Tongue (tissue), 1 donor: ENCODE measurements at regions not wholly inside any gene's neighbourhood (a gene's known extent, or its start where the extent isn't known, plus 50 kb on each side); places are given as distances from the start of the nearest gene placed in this dataset.
"Not testable (repeated sequence)": the region's sequence is repeated elsewhere in the genome, so short reads cannot be mapped to it uniquely, and the experiment has no call there.

Experiments
- DNase-seq: peaks from one replicate; pipeline ENCODE4 v3.0.0-alpha.2; 2015

- no peak for DNase-seq
Observed at GRCh38 chr6:84926189-84927155, 162.1 kb upstream of the TBX18 start.

- DNase-seq = no peak
Observed at GRCh38 chr6:84921891-84922290, 157.5 kb upstream of the TBX18 start.

DNA sequence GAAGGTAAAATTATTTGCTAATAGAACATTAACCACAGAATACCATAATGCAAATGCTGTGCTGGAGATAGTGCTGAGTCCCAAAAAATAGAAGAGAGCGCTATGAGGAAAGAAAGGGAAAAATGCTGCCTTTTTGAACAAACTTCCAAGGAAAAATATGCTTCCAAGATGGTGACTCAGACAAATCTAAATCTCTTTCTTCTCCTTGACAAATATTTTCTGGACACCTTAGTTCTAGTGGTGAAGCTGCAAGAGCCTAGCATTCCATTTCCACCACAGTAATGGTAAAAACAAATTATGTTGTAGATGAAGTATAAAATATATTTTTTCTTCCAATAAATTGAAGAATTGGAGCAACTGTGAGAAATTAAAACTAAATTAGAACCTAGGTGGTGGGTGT lies 155.6 kb upstream of the TBX18 start:
- no peak for DNase-seq

DNA sequence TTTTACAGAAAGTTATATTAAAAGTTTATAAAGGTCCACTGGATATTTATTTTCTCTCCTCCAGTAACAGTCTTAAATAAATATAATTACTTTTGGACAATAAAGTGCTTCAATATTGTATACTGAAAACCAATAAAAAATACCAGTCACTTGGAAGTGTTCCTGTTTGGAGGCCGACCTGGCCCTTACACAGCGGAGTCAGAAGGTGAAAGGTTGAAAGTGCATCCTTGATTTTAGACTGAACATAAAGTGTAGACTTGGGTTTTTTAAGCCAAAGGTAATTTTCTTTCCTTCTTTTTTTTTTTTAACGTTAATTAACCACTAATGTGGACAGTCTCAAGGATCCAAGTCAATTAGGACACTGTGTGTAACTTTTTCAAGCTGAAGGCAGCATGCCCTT lies 152.3 kb upstream of the TBX18 start:
- DNase-seq = no peak

- DNase-seq = no peak
Observed at GRCh38 chr6:84912472-84913322, 148.3 kb upstream of the TBX18 start.

- no peak for DNase-seq
Observed at GRCh38 chr6:84910906-84911607, 146.7 kb upstream of the TBX18 start.

GRCh38 chr6:84908304-84908904 lies 144.0 kb upstream of the TBX18 start:
- no peak for DNase-seq

GRCh38 chr6:84906514-84906913 lies 142.1 kb upstream of the TBX18 start:
- DNase-seq = no peak

DNA sequence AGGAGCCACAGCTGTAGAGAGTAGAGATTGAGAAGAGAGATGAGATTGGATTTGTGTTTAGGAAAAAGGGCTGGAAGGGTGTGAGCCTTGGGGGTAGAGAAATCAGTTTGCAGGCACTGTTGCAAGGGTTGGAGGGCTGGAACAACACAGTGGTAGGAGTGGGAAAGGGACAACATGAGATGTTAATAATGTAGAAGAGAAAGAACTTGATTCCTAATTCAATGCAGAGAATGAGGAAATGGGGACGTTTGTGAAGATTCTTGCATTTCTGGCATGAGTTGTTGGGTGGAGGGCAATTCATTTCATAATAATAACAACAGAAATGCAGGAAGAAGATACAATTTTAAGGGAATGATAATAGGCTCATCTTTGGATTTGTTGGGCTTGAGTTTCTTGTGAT lies 141.4 kb upstream of the TBX18 start:
- DNase-seq = no peak

GRCh38 chr6:84902354-84902928 lies 138.0 kb upstream of the TBX18 start:
- no peak for DNase-seq

- DNase-seq = no peak
Observed at GRCh38 chr6:84897988-84898594, 133.7 kb upstream of the TBX18 start.

DNA sequence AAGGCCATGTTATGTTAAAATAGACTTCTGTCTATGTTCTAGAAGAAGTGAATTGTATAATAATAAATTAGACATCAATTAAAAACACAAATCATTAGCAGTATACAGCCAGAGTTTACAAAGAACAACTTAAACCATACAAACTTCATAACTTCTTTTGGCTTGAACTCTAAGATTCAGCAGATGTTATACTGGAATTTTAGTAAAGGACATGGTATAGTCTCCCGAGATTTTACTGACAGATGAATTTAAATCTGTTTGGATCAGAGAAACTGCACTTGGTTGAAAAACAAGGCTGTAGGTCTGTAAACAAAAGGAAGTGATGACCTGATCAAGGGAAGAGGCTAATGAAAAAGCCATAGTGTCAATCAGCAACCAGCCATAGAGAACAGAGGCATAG lies 132.6 kb upstream of the TBX18 start:
- no peak for DNase-seq

- no peak for DNase-seq
Observed at GRCh38 chr6:84892671-84893070, 128.3 kb upstream of the TBX18 start.

- peak; percentile 17 for DNase-seq
Observed at GRCh38 chr6:84882768-84883766, 118.7 kb upstream of the TBX18 start.

- not testable (repeated sequence) for DNase-seq
Observed at GRCh38 chr6:84879385-84879784, 115.0 kb upstream of the TBX18 start.

DNA sequence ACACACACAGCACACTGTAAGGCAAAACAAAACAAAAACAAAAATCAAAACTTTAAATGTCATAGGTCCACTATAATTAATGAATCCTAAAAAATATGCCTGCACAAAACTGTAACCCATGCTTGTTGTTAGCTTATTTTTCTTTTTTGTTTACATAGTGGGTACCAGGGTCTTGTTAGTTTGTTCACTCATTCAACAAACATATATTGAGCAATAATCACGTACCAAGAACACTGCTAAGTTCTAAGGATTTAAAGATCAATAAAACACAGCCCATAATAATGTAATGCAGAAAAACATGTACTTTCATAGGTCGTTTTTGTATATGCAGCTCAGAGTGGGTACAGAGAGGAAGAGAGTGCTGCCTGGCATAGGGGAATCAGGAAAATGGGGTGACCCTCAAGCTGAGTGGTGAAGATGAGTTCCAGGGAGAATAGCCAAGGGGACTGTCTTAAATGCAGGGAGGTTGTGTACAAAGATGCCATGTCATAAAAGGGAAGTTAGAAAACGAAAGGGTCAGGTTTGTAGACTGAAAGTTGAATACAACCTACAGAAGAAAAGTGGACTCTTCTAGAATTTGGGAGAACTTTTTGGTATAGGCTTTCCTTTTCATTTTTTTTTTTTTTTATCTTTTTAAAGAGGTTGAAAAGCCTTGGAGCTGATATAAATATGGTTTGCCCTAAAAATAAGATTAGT lies 113.3 kb upstream of the TBX18 start:
- DNase-seq = no peak

DNA sequence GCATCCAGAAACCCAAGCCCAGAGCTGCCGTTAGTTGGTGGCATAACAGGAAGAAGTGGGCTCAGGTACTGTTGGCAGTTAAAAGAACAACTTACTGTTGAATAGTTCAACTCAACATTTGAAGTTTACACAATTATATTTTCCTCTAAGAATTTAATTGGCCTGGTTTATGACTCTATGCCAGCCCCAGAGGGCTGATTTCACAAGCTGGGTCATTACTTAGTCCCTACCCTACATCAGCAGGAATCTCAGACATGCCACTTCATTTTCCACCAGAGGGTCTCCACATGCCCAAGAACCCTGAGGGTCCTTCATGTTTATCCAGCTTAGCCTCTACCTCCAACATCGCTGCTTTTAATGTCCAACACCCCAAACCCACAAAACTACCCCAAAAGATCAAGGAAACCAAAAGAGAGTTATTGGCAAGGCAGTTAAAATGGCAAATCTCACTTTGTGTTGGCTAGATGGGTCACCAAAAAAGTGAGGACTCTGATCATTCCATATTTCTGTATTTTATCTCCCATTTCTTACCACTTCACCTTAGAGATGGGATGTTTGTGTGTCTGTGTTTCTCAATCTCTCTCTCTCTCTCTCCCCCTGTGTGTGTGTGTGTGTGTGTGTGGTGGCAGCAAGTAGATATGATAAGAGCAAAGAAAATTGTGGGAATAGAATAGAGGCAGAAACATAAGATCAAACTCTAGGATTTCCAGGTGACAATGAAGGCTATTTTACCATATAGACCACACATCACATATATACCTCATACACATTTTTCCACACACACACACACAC lies 112.5 kb upstream of the TBX18 start:
- DNase-seq = no peak

- DNase-seq = no peak
Observed at GRCh38 chr6:84872996-84873723, 108.8 kb upstream of the TBX18 start.
